ENCODE measurements at regions not wholly inside any gene's neighbourhood (a gene's known extent, or its start where the extent isn't known, plus 50 kb on each side); places are given as distances from the start of the nearest gene placed in this dataset.

DNA sequence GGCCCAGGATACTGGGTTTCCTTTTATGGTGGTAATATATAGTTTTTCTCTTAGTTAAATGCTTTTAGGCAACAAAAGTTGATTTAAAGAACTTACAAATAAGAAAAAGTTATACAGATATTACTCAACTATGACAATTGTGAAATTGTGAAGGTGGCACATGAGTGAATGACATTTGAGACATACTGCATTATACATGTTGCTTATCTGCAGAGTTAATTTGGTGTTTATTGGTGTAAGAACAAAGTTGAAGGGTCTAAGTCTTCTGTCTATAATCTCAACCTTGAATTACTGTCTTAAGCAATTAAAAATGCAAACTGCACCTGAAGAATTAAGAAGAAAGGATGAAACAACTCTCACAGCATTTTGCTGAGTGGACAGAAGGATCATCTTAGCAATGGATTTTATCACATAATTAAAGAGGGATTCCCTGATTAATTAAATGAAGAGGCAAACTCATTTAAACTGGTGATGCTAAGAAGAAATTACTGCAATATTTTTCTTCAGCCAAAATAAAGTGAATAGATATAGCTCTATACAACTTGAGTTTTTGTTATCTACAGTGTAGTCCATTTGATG lies 298.9 kb upstream of the TGFBR2 start:
- Histone ChIP-seq H3K4me3 (ENCODE audit: insufficient read depth, low read depth, low read length) (no peak overlapping the region), H3K4me2 (ENCODE audit: low read depth, low read length) (no peak overlapping the region), H3K9ac (ENCODE audit: low read depth, low read length) (no peak overlapping the region), H3K27ac (ENCODE audit: insufficient read depth, low read length) (no peak overlapping the region), H3K27me3 (ENCODE audit: control insufficient read depth, insufficient read depth, low read length) (no peaks in the 10 kb centered on the region), H3K79me1 (ENCODE audit: low read depth in 1 of 2, low read length in 2 of 2) (no peaks in the 10 kb centered on the region), H3K14ac (replicated peaks; ENCODE audit: low read depth, low read length) (no peak overlapping the region), H3K4ac (ENCODE audit: low read depth, low read length) (no peak overlapping the region), H2BK20ac (ENCODE audit: low read depth, low read length) (no peak overlapping the region), H4K20me1 (ENCODE audit: insufficient read depth, low read length) (no peaks in the 10 kb centered on the region), H3K36me3 (ENCODE audit: control insufficient read depth, insufficient read depth, low read length) (no peaks in the 10 kb centered on the region), H3K56ac (ENCODE audit: extremely low read depth, insufficient read depth, low read length) (no peak overlapping the region), H4K8ac (ENCODE audit: low read depth in 2 of 2, low read length in 2 of 2) (no peak overlapping the region), H3K23ac (ENCODE audit: low read depth, low read length) (no peak overlapping the region), H3K9me3 (ENCODE audit: control insufficient read depth, insufficient read depth, low read length) (peaks cover 5% of the 10 kb centered on the region; the same call in 1 of the 2 replicates), H4K5ac (ENCODE audit: low read depth, low read length) (no peak overlapping the region), H2AK5ac (ENCODE audit: low read depth, low read length) (no peak overlapping the region), H4K91ac (ENCODE audit: insufficient read depth, low read depth, low read length) (no peak overlapping the region), H2AFZ (replicated peaks; ENCODE audit: low read length, poor library complexity) (no peak overlapping the region), H2BK15ac (ENCODE audit: low read depth, low read length) (no peak overlapping the region), H3K18ac (ENCODE audit: low read depth, low read length) (no peak overlapping the region), H3K9me1 (ENCODE audit: insufficient read depth, low read length) (no peaks in the 10 kb centered on the region), H2BK5ac (ENCODE audit: low read depth, low read length, poor library complexity, severe bottlenecking) (no peak overlapping the region), H2AK9ac (replicated peaks; ENCODE audit: low read depth, low read length, poor library complexity) (no peak overlapping the region), H2BK120ac (ENCODE audit: low read depth, low read length) (no peak overlapping the region), H3K4me1 (ENCODE audit: control insufficient read depth, insufficient read depth, low read length) (peaks cover 4% of the 10 kb centered on the region)
- TF ChIP-seq MAFK (IDR thresholded peaks at IDR 0.05; ENCODE audit: low read depth, low read length) (peak; percentile 73), RFX5 (IDR thresholded peaks at IDR 0.05; ENCODE audit: low read depth, low read length) (no peak), CHD1 (IDR thresholded peaks at IDR 0.05; ENCODE audit: low read depth, low read length) (no peak), SMC3 (IDR thresholded peaks at IDR 0.05; ENCODE audit: low read depth, low read length) (no peak), CEBPB (IDR thresholded peaks at IDR 0.05; ENCODE audit: low read depth, low read length) (no peak), MXI1 (IDR thresholded peaks at IDR 0.05; ENCODE audit: borderline replicate concordance, low read depth, low read length) (no peak)
- TF ChIP-seq, protein P1, sequence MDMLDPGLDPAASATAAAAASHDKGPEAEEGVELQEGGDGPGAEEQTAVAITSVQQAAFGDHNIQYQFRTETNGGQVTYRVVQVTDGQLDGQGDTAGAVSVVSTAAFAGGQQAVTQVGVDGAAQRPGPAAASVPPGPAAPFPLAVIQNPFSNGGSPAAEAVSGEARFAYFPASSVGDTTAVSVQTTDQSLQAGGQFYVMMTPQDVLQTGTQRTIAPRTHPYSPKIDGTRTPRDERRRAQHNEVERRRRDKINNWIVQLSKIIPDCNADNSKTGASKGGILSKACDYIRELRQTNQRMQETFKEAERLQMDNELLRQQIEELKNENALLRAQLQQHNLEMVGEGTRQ (IDR thresholded peaks at IDR 0.05; ENCODE audit: low read depth, low read length), result no peak
- dilution Hi-C loops (cut with HindIII; ENCODE audit: low sequenced_read_pairs, unreplicated experiment) (no loop called here), in situ Hi-C loops (cut with MboI; ENCODE audit: low sequenced_read_pairs) (no loop called here), intact Hi-C loops (cut with micrococcal nuclease) (no loop called here)
- ChIA-PET CTCF (no interaction called here), POLR2A (ENCODE audit: unreplicated experiment) (no interaction called here)
- no TSS peak for BruUV-seq (replicated peaks)
- DNase-seq (no peak), ATAC-seq (ENCODE audit: low read depth) (no peak)

Data from IMR-90 (cell line).